ENCODE measurements at regions not wholly inside any gene's neighbourhood (a gene's known extent, or its start where the extent isn't known, plus 50 kb on each side); places are given as distances from the start of the nearest gene placed in this dataset.

- no peak overlapping the region for H3K27ac ChIP-seq
- no peaks in the 10 kb centered on the region for H3K36me3 ChIP-seq
- no peak for DNase-seq (ENCODE audit: low spot score)
- intact Hi-C loops (cut with DNase I) = no loop called here
- no peaks in the 10 kb centered on the region for H3K4me1 ChIP-seq (replicated peaks)
- H3K9me3 ChIP-seq = no peaks in the 10 kb centered on the region
- H3K4me3 ChIP-seq = no peak overlapping the region
- WGBS = 83% methylated on average over 2 of the region's 2 CpGs
- TF ChIP-seq, protein P1, sequence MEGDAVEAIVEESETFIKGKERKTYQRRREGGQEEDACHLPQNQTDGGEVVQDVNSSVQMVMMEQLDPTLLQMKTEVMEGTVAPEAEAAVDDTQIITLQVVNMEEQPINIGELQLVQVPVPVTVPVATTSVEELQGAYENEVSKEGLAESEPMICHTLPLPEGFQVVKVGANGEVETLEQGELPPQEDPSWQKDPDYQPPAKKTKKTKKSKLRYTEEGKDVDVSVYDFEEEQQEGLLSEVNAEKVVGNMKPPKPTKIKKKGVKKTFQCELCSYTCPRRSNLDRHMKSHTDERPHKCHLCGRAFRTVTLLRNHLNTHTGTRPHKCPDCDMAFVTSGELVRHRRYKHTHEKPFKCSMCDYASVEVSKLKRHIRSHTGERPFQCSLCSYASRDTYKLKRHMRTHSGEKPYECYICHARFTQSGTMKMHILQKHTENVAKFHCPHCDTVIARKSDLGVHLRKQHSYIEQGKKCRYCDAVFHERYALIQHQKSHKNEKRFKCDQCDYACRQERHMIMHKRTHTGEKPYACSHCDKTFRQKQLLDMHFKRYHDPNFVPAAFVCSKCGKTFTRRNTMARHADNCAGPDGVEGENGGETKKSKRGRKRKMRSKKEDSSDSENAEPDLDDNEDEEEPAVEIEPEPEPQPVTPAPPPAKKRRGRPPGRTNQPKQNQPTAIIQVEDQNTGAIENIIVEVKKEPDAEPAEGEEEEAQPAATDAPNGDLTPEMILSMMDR (IDR thresholded peaks at IDR 0.05) = no peak
- TF ChIP-seq POLR2A (IDR thresholded peaks at IDR 0.05) (no peak), POLR2AphosphoS5 (IDR thresholded peaks at IDR 0.05) (no peak)
- no peaks in the 10 kb centered on the region for H3K27me3 ChIP-seq (replicated peaks; ENCODE audit: insufficient read depth)
These were observed 98.5 kb upstream of the MAGEB16 start for GRCh38 chrX:35699642-35700041.

GRCh38 chrX:35700121-35700520, 98.0 kb upstream of the MAGEB16 start:
- Histone ChIP-seq H3K27me3 (replicated peaks; ENCODE audit: insufficient read depth) (no peaks in the 10 kb centered on the region), H3K4me1 (replicated peaks) (no peaks in the 10 kb centered on the region), H3K27ac (no peak overlapping the region), H3K9me3 (no peaks in the 10 kb centered on the region), H3K36me3 (no peaks in the 10 kb centered on the region), H3K4me3 (no peak overlapping the region)
- 0% methylated on average over 1 of the region's 1 CpG for WGBS
- no peak for DNase-seq (ENCODE audit: low spot score)
- intact Hi-C loops (cut with DNase I) = no loop called here
- TF ChIP-seq POLR2AphosphoS5 (IDR thresholded peaks at IDR 0.05) = no peak
- TF ChIP-seq, protein P1 (IDR thresholded peaks at IDR 0.05) = no peak

- no peak overlapping the region for H3K27ac ChIP-seq
- H3K4me3 ChIP-seq = no peak overlapping the region
- no peaks in the 10 kb centered on the region for H3K36me3 ChIP-seq
- no peaks in the 10 kb centered on the region for H3K27me3 ChIP-seq (replicated peaks; ENCODE audit: insufficient read depth)
- DNase-seq (ENCODE audit: low spot score) = no peak
- H3K9me3 ChIP-seq = no peaks in the 10 kb centered on the region
- intact Hi-C loops (cut with DNase I) = no loop called here
- H3K4me1 ChIP-seq (replicated peaks) = no peaks in the 10 kb centered on the region
- TF ChIP-seq POLR2AphosphoS5 (IDR thresholded peaks at IDR 0.05) (no peak), POLR2A (IDR thresholded peaks at IDR 0.05) (no peak)
- TF ChIP-seq, protein P1 (IDR thresholded peaks at IDR 0.05) = no peak
These were observed 86.9 kb upstream of the MAGEB16 start for GRCh38 chrX:35711281-35711680.

DNA sequence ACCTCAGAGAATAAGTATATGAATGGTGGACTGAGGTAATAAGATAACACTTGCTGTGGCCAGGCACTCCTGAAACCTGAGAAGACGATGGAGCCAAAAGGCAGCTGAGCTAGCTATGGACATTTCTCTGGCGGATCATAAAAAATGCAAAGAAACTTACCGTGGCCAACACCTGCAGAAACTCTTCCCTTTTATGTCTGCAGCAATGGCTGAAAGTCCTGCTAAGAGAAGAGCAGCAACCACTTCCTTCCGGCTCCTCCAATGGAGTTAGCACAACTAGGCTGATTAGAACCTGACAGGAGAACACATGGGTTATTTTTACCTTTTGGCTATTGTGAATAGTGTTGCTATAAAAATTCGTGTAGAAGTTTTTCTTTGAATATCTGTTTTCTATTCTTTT, 76.0 kb upstream of the MAGEB16 start:
- H3K27me3 ChIP-seq (replicated peaks; ENCODE audit: insufficient read depth) = no peaks in the 10 kb centered on the region
- TF ChIP-seq, protein P1 (IDR thresholded peaks at IDR 0.05) = no peak
- TF ChIP-seq POLR2AphosphoS5 (IDR thresholded peaks at IDR 0.05) (no peak), POLR2A (IDR thresholded peaks at IDR 0.05) (no peak)
- no peaks in the 10 kb centered on the region for H3K4me1 ChIP-seq (replicated peaks)
- intact Hi-C loops (cut with DNase I) = no loop called here
- no peak overlapping the region for H3K27ac ChIP-seq
- no peak overlapping the region for H3K4me3 ChIP-seq
- H3K36me3 ChIP-seq = no peaks in the 10 kb centered on the region
- WGBS = 74% methylated on average over 5 of the region's 5 CpGs
- no peak for DNase-seq (ENCODE audit: low spot score)
- H3K9me3 ChIP-seq = no peaks in the 10 kb centered on the region

GRCh38 chrX:35726176-35726575, 72.0 kb upstream of the MAGEB16 start:
- no peaks in the 10 kb centered on the region for H3K27me3 ChIP-seq (replicated peaks; ENCODE audit: insufficient read depth)
- intact Hi-C loops (cut with DNase I) = no loop called here
- no peaks in the 10 kb centered on the region for H3K4me1 ChIP-seq (replicated peaks)
- no peaks in the 10 kb centered on the region for H3K36me3 ChIP-seq
- no peaks in the 10 kb centered on the region for H3K9me3 ChIP-seq
- no peak overlapping the region for H3K27ac ChIP-seq
- no peak overlapping the region for H3K4me3 ChIP-seq
- TF ChIP-seq POLR2A (IDR thresholded peaks at IDR 0.05) (no peak), POLR2AphosphoS5 (IDR thresholded peaks at IDR 0.05) (no peak)
- TF ChIP-seq, protein P1 (IDR thresholded peaks at IDR 0.05) = peak in 1 of 4 experiments; percentile 31
- no peak for DNase-seq (ENCODE audit: low spot score)
- 61% methylated on average over 2 of the region's 2 CpGs for WGBS

All from prostate gland (tissue), 2 donors.